SK-N-SH treated with all-trans-retinoic acid at 6 μM for 48 hours (cell line): ENCODE measurements at regions not wholly inside any gene's neighbourhood (a gene's known extent, or its start where the extent isn't known, plus 50 kb on each side); places are given as distances from the start of the nearest gene placed in this dataset.
"Not testable (repeated sequence)": the region's sequence is repeated elsewhere in the genome, so short reads cannot be mapped to it uniquely, and the experiment has no call there.

ENCODE experiments used
- ATAC-seq: fragments of 200-7000 bp; cut with Tn5 transposase; 3 replicates; pipeline ENCODE4 v1.9.1; 2020; ENCODE audit warnings: mild to moderate bottlenecking, moderate library complexity
- ARNTL ChIP-seq: fragments of 450-650 bp; formaldehyde crosslinking; IDR thresholded peaks from 2 replicates; pipeline ENCODE4 v1.5.0; 2020; ENCODE audit warnings: low read depth, mild to moderate bottlenecking, moderate library complexity, borderline replicate concordance
- BACH2 ChIP-seq: fragments of 250-450 bp; sonication (Bioruptor Pico); IDR thresholded peaks from 2 replicates; pipeline ENCODE4 v1.9.0; 2021; ENCODE audit warnings: mild to moderate bottlenecking, borderline replicate concordance
- CREB5 ChIP-seq: fragments of 250-450 bp; sonication (Bioruptor Pico); IDR thresholded peaks from 2 replicates; pipeline ENCODE4 v1.5.1; 2020; ENCODE audit warnings: low read depth, mild to moderate bottlenecking, moderate library complexity
- CSDC2 ChIP-seq: fragments of 250-450 bp; sonication (Bioruptor Pico); IDR thresholded peaks from 2 replicates; pipeline ENCODE4 v1.5.0; 2020; ENCODE audit warnings: mild to moderate bottlenecking, moderate library complexity
- CSRNP3 ChIP-seq: fragments of 250-450 bp; sonication (Bioruptor Pico); IDR thresholded peaks from 2 replicates; pipeline ENCODE4 v1.5.1; 2021; ENCODE audit warnings: mild to moderate bottlenecking, moderate library complexity
- ESRRG ChIP-seq: fragments of 250-450 bp; sonication (Bioruptor Pico); IDR thresholded peaks from 2 replicates; pipeline ENCODE4 v1.6.1; 2021; ENCODE audit warnings: mild to moderate bottlenecking
- GLIS3 ChIP-seq: fragments of 250-450 bp; sonication (Bioruptor Pico); IDR thresholded peaks from 2 replicates; pipeline ENCODE4 v1.5.0; 2020; ENCODE audit warnings: mild to moderate bottlenecking, moderate library complexity
- ISL1 ChIP-seq: fragments of 250-450 bp; sonication (Bioruptor Pico); IDR thresholded peaks from 2 replicates; pipeline ENCODE4 v2.1.2; 2022; ENCODE audit warnings: mild to moderate bottlenecking, moderate library complexity
- PATZ1 ChIP-seq: fragments of 250-450 bp; sonication (Bioruptor Pico); IDR thresholded peaks from 2 replicates; pipeline ENCODE4 v1.8.0; 2020; ENCODE audit warnings: mild to moderate bottlenecking, moderate library complexity, borderline replicate concordance
- POU6F1 ChIP-seq: fragments of 250-450 bp; sonication (Bioruptor Pico); IDR thresholded peaks from 2 replicates; pipeline ENCODE4 v1.8.0; 2021; ENCODE audit warnings: low read depth, mild to moderate bottlenecking, moderate library complexity, borderline replicate concordance
- PPARA ChIP-seq: fragments of 250-450 bp; sonication (Bioruptor Pico); IDR thresholded peaks from 2 replicates; pipeline ENCODE4 v1.5.0; 2020; ENCODE audit warnings: mild to moderate bottlenecking, borderline replicate concordance
- SNAI2 ChIP-seq: fragments of 250-450 bp; sonication (Bioruptor Pico); IDR thresholded peaks from 2 replicates; pipeline ENCODE4 v1.5.0; 2020; ENCODE audit warnings: mild to moderate bottlenecking, moderate library complexity
- TCF4 ChIP-seq: fragments of 250-450 bp; sonication (Bioruptor Pico); IDR thresholded peaks from 2 replicates; pipeline ENCODE4 v1.8.0; 2021; ENCODE audit warnings: mild to moderate bottlenecking, moderate library complexity, borderline replicate concordance
- TOX ChIP-seq: fragments of 250-450 bp; sonication (Bioruptor Pico); IDR thresholded peaks from 2 replicates; pipeline ENCODE4 v1.8.0; 2021; ENCODE audit warnings: mild to moderate bottlenecking, moderate library complexity, borderline replicate concordance
- ZFP3 ChIP-seq: fragments of 250-450 bp; sonication (Bioruptor Pico); IDR thresholded peaks from 2 replicates; pipeline ENCODE4 v1.5.0; 2020; ENCODE audit warnings: mild to moderate bottlenecking, moderate library complexity
- ZFP30 ChIP-seq: fragments of 450-650 bp; formaldehyde crosslinking; IDR thresholded peaks from 2 replicates; pipeline ENCODE4 v1.5.0; 2022; ENCODE audit warnings: mild to moderate bottlenecking, moderate library complexity
- ZNF565 ChIP-seq: fragments of 450-650 bp; formaldehyde crosslinking; conservative IDR thresholded peaks from 2 replicates; pipeline ENCODE4 v1.5.0; 2020; ENCODE audit warnings: low read depth, mild to moderate bottlenecking, moderate library complexity
- ZNF70 ChIP-seq: fragments of 450-650 bp; formaldehyde crosslinking; IDR thresholded peaks from 2 replicates; pipeline ENCODE4 v1.5.0; 2020; ENCODE audit warnings: mild to moderate bottlenecking, moderate library complexity
- ZNF8 ChIP-seq: fragments of 450-650 bp; formaldehyde crosslinking; IDR thresholded peaks from 2 replicates; pipeline ENCODE4 v1.5.0; 2020; ENCODE audit warnings: mild to moderate bottlenecking, moderate library complexity

- TF ChIP-seq POU6F1 = no peak
Observed at GRCh38 chr18:4921548-4921947, 275.5 kb downstream of the AKAIN1 start (continued).

GRCh38 chr18:4917509-4917908 is 279.5 kb downstream of the AKAIN1 start:
- ATAC-seq = not testable (repeated sequence)

- TF ChIP-seq BACH2 (CRISPR knock-in tag) (no peak), CSRNP3 (CRISPR knock-in tag) (no peak), TCF4 (CRISPR knock-in tag) (no peak), ZNF565 (CRISPR knock-in tag) (no peak), PPARA (CRISPR knock-in tag) (no peak), ZFP30 (CRISPR knock-in tag) (no peak)
- ATAC-seq = no peak
Observed at GRCh38 chr18:4908328-4908727, 288.7 kb downstream of the AKAIN1 start.

GRCh38 chr18:4906856-4907255 is 290.2 kb downstream of the AKAIN1 start:
- ATAC-seq = no peak
- TF ChIP-seq ISL1 (CRISPR knock-in tag) = no peak
- TF ChIP-seq CREB5 (CRISPR knock-in tag) = no peak
- TF ChIP-seq ZNF565 (CRISPR knock-in tag) = no peak
- TF ChIP-seq ARNTL (CRISPR knock-in tag) = no peak
- TF ChIP-seq PATZ1 (CRISPR knock-in tag) = no peak
- TF ChIP-seq ZFP3 (CRISPR knock-in tag) = no peak
- no peak for TF ChIP-seq CSDC2
- no peak for TF ChIP-seq ZNF8 (CRISPR knock-in tag)
- no peak for TF ChIP-seq ZFP30 (CRISPR knock-in tag)
- TF ChIP-seq ZNF70 (CRISPR knock-in tag) = no peak
- TF ChIP-seq TOX (CRISPR knock-in tag) = no peak
- TF ChIP-seq ESRRG = no peak
- no peak for TF ChIP-seq PPARA (CRISPR knock-in tag)
- no peak for TF ChIP-seq GLIS3 (CRISPR knock-in tag)
- TF ChIP-seq POU6F1 = no peak
- no peak for TF ChIP-seq TCF4 (CRISPR knock-in tag)
- no peak for TF ChIP-seq SNAI2

GRCh38 chr18:4888251-4889040 is 308.6 kb downstream of the AKAIN1 start:
- no peak for ATAC-seq
- TF ChIP-seq POU6F1 (no peak), GLIS3 (CRISPR knock-in tag) (no peak), CREB5 (CRISPR knock-in tag) (no peak), TOX (CRISPR knock-in tag) (no peak), CSDC2 (no peak)
